Keratinocyte (primary cell): ENCODE measurements at regions not wholly inside any gene's neighbourhood (a gene's known extent, or its start where the extent isn't known, plus 50 kb on each side); places are given as distances from the start of the nearest gene placed in this dataset.

Source experiments
- DNase-seq: peaks from one replicate; pipeline ENCODE4 v3.0.0-alpha.2; 2011; ENCODE audit warnings: low read depth, missing footprints, low spot score
- FAIRE-seq: peaks from 2 replicates; lab custom pipeline; 2011; peaks lifted over from hg19 to GRCh38; lab: Jason Lieb, UNC
- H2AFZ ChIP-seq: 2 replicates; pipeline ENCODE4 v1.6.0; 2012; ENCODE audit warnings: low read length, control low read depth, inconsistent platforms; ENCODE audit not compliant: control insufficient read depth
- H3K27ac ChIP-seq: 2 replicates; pipeline ENCODE4 v1.5.1; 2011; ENCODE audit warnings: low read length; ENCODE audit not compliant: control insufficient read depth, insufficient read depth
- H3K27me3 ChIP-seq: 3 replicates; pipeline ENCODE4 v1.6.0; 2011; ENCODE audit warnings: low read length; ENCODE audit not compliant: control insufficient read depth, insufficient read depth; ENCODE audit errors: extremely low read depth
- H3K36me3 ChIP-seq, 2 experiments: 2 replicates in 1 of 2; 3 replicates in 1 of 2; pipeline ENCODE4 v1.5.1; 2011; ENCODE audit warnings: low read length in 2 of 2, mild to moderate bottlenecking in 1 of 2; ENCODE audit not compliant: control insufficient read depth in 2 of 2, insufficient read depth in 2 of 2; ENCODE audit errors: extremely low read depth in 1 of 2
- H3K4me1 ChIP-seq: 3 replicates; pipeline ENCODE4 v1.5.1; 2011; ENCODE audit warnings: low read length; ENCODE audit not compliant: control insufficient read depth, insufficient read depth; ENCODE audit errors: extremely low read depth
- H3K4me2 ChIP-seq: 3 replicates; pipeline ENCODE4 v1.6.0; 2011; ENCODE audit warnings: low read depth, low read length; ENCODE audit not compliant: control insufficient read depth, insufficient read depth; ENCODE audit errors: extremely low read depth
- H3K4me3 ChIP-seq, 3 experiments: fragments of 200-600 bp in 1 of 3; sonication (generic) in 1 of 3; 2 replicates in 2 of 3; 3 replicates in 1 of 3; pipeline ENCODE4 v1.5.1; 2011 to 2016; ENCODE audit warnings: low read length in 3 of 3, mild to moderate bottlenecking in 3 of 3, control low read depth in 2 of 3, inconsistent platforms in 1 of 3, low read depth in 1 of 3, mixed read lengths in 1 of 3, mixed run types in 1 of 3, moderate library complexity in 1 of 3; ENCODE audit not compliant: control insufficient read depth in 2 of 3, insufficient read depth in 2 of 3; ENCODE audit errors: extremely low read depth in 1 of 3
- H3K79me2 ChIP-seq: 2 replicates; pipeline ENCODE4 v1.6.0; 2012; ENCODE audit warnings: low read length; ENCODE audit not compliant: control insufficient read depth, insufficient read depth
- H3K9ac ChIP-seq: 3 replicates; pipeline ENCODE4 v1.6.0; 2011; ENCODE audit warnings: low read length; ENCODE audit not compliant: control insufficient read depth, insufficient read depth; ENCODE audit errors: extremely low read depth
- H3K9me1 ChIP-seq: 3 replicates; pipeline ENCODE4 v1.6.0; 2011; ENCODE audit warnings: low read length; ENCODE audit not compliant: control insufficient read depth, insufficient read depth; ENCODE audit errors: extremely low read depth
- H3K9me3 ChIP-seq: 2 replicates; pipeline ENCODE4 v1.5.1; 2012; ENCODE audit warnings: low read depth, low read length; ENCODE audit not compliant: control insufficient read depth
- H4K20me1 ChIP-seq: 3 replicates; pipeline ENCODE4 v1.6.0; 2011; ENCODE audit warnings: low read length; ENCODE audit not compliant: control insufficient read depth, insufficient read depth; ENCODE audit errors: extremely low read depth
- CTCF ChIP-seq, 3 experiments: IDR thresholded peaks in 1 of 3; conservative IDR thresholded peaks in 1 of 3; optimal IDR thresholded peaks in 1 of 3; 2 replicates in 2 of 3; 3 replicates in 1 of 3; pipeline versions ENCODE3 to v1.5.1; 2011; ENCODE audit warnings: low read length in 3 of 3, mild to moderate bottlenecking in 3 of 3, moderate library complexity in 2 of 3, control low read depth in 1 of 3, inconsistent platforms in 1 of 3; ENCODE audit not compliant: insufficient read depth in 2 of 3; ENCODE audit errors: extremely low read depth in 1 of 3
- EZH2 ChIP-seq: IDR thresholded peaks from one replicate; pipeline ENCODE4 v1.6.1; 2012; ENCODE audit warnings: inconsistent platforms, mild to moderate bottlenecking, low read length, moderate library complexity
- dilution Hi-C: fragments of 300-500 bp; cut with MboI; formaldehyde crosslinking; loops from one replicate; pipeline ENCODE4 v1.7.0; 2020; ENCODE audit warnings: low sequenced_read_pairs; ENCODE audit not compliant: extremely low pct_ligation_motif_present

GRCh38 chr2:41967476-41968181 lies 80.2 kb upstream of the PKDCC start:
- Histone ChIP-seq H2AFZ (no peak overlapping the region), H3K9me1 (no peaks in the 10 kb centered on the region), H3K27ac (no peak overlapping the region), H3K9me3 (no peaks in the 10 kb centered on the region), H3K36me3 (no peaks in the 10 kb centered on the region), H3K4me3 (no peak overlapping the region), H3K4me2 (no peak overlapping the region), H3K9ac (no peak overlapping the region), H3K4me1 (peaks cover 4% of the 10 kb centered on the region), H3K27me3 (peaks cover 11% of the 10 kb centered on the region), H4K20me1 (no peaks in the 10 kb centered on the region), H3K79me2 (no peaks in the 10 kb centered on the region)
- dilution Hi-C loops, result no loop called here
- TF ChIP-seq EZH2, result no peak
- no peak for TF ChIP-seq CTCF (optimal IDR thresholded peaks at IDR 0.05 in 1 of 3, IDR thresholded peaks at IDR 0.05 in 1 of 3, conservative IDR thresholded peaks at IDR 0.05 in 1 of 3; ENCODE audit: extremely low read depth in 1 of 3, insufficient read depth in 2 of 3, low read length in 3 of 3)
- FAIRE-seq (no peak), DNase-seq (no peak)

- Histone ChIP-seq H4K20me1 (no peaks in the 10 kb centered on the region), H3K36me3 (no peaks in the 10 kb centered on the region), H3K27ac (no peak overlapping the region), H3K4me3 (no peak overlapping the region), H3K9me3 (no peaks in the 10 kb centered on the region), H3K4me1 (peaks cover 4% of the 10 kb centered on the region), H3K9me1 (no peaks in the 10 kb centered on the region), H2AFZ (no peak overlapping the region), H3K4me2 (no peak overlapping the region), H3K27me3 (peaks cover 11% of the 10 kb centered on the region), H3K79me2 (no peaks in the 10 kb centered on the region), H3K9ac (no peak overlapping the region)
- dilution Hi-C loops, result no loop called here
- DNase-seq (no peak), FAIRE-seq (no peak)
- TF ChIP-seq EZH2 (no peak), CTCF (optimal IDR thresholded peaks at IDR 0.05 in 1 of 3, IDR thresholded peaks at IDR 0.05 in 1 of 3, conservative IDR thresholded peaks at IDR 0.05 in 1 of 3; ENCODE audit: extremely low read depth in 1 of 3, insufficient read depth in 2 of 3, low read length in 3 of 3) (no peak)
Measured at GRCh38 chr2:41968182-41968578, 79.6 kb upstream of the PKDCC start.
